ENCODE measurements at regions not wholly inside any gene's neighbourhood (a gene's known extent, or its start where the extent isn't known, plus 50 kb on each side); places are given as distances from the start of the nearest gene placed in this dataset.

DNA sequence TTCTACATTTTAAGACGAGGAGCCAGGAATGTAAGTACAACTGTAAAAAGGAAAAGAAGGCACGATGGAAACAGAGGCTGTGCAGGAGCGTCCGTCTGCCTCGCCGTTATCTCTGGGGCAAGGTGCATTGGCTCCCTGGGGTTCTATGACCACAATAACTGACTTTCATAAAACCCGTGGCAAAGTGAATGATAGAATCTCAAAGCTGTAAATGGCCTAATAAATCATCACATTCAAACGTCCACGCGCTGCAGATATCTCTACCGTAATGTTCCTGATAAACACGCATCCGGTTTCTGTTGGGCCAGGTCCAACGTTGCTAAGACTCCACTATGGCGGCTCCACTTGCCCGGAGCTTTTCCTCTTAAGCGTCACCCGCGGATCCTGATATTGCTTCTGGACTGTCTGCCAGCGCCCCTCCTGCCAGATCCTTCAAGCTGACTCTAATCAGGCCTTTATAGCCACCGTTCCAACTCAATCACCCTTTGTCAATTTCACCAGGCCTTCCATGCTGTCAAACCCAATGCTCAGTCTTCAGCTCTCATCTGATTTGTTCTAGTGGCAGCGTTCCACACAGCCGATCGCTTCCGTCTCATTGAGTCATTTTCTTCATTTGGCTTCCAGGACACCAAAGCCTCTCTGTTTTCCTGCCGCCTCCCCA is 265.6 kb upstream of the FOXK1 start:
- Histone ChIP-seq H3K27ac (no peak overlapping the region), H3K4me3 (peak overlapping the region in 2 of 4 donors; percentile 17 to 26), H3K36me3 (no peaks in the 10 kb centered on the region), H3K27me3 (no peaks in the 10 kb centered on the region), H3K9me3 (peaks cover 0 to 33% (median 1%) of the 10 kb centered on the region in 4 donors), H3K4me1 (peaks cover 0 to 7% (median 0%) of the 10 kb centered on the region in 4 donors)
- TF ChIP-seq POLR2A (IDR thresholded peaks at IDR 0.05) (no peak), EP300 (IDR thresholded peaks at IDR 0.05) (no peak)
- TF ChIP-seq, protein P1, sequence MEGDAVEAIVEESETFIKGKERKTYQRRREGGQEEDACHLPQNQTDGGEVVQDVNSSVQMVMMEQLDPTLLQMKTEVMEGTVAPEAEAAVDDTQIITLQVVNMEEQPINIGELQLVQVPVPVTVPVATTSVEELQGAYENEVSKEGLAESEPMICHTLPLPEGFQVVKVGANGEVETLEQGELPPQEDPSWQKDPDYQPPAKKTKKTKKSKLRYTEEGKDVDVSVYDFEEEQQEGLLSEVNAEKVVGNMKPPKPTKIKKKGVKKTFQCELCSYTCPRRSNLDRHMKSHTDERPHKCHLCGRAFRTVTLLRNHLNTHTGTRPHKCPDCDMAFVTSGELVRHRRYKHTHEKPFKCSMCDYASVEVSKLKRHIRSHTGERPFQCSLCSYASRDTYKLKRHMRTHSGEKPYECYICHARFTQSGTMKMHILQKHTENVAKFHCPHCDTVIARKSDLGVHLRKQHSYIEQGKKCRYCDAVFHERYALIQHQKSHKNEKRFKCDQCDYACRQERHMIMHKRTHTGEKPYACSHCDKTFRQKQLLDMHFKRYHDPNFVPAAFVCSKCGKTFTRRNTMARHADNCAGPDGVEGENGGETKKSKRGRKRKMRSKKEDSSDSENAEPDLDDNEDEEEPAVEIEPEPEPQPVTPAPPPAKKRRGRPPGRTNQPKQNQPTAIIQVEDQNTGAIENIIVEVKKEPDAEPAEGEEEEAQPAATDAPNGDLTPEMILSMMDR (IDR thresholded peaks at IDR 0.05) = no peak
- DNase-seq (ENCODE audit: low spot score in 2 of 2) = no peak
- WGBS, 2 donors = 42 to 46% methylated on average over 26 of the region's 26 CpGs

- Histone ChIP-seq H3K36me3 (no peaks in the 10 kb centered on the region), H3K9me3 (peaks cover 0 to 32% (median 4%) of the 10 kb centered on the region in 4 donors), H3K27me3 (no peaks in the 10 kb centered on the region), H3K4me3 (no peak overlapping the region), H3K4me1 (no peaks in the 10 kb centered on the region), H3K27ac (no peak overlapping the region)
- TF ChIP-seq POLR2A (IDR thresholded peaks at IDR 0.05) (no peak), EP300 (IDR thresholded peaks at IDR 0.05) (no peak)
- TF ChIP-seq, protein P1 (IDR thresholded peaks at IDR 0.05) = no peak
- no peak for DNase-seq (ENCODE audit: low spot score in 2 of 2)
- 67 to 70% methylated on average over 7 of the region's 7 CpGs for WGBS, 2 donors
These were observed 253.6 kb upstream of the FOXK1 start for GRCh38 chr7:4428526-4428925.

DNA sequence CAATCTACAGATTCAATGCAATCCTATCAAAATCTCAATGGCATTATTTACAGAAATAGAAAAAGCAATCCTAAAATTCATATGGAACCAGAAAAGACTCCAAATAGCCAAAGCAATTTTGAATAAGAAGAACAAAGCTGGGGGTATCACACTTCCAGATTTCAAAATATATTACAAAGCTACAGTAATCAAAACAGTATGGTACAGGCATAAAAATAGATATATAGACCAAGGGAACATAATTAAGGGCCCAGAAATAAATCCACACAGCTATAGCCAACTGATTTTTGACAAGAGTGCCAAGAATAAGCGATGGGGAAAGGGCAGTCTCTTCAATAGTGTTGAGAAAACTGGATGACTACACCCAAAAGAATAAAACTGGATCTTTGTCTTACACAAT is 251.9 kb upstream of the FOXK1 start:
- Histone ChIP-seq H3K4me1 (no peaks in the 10 kb centered on the region), H3K4me3 (no peak overlapping the region), H3K9me3 (peaks cover 0 to 29% (median 4%) of the 10 kb centered on the region in 4 donors), H3K27ac (no peak overlapping the region), H3K27me3 (no peaks in the 10 kb centered on the region), H3K36me3 (no peaks in the 10 kb centered on the region)
- TF ChIP-seq, protein P1 (IDR thresholded peaks at IDR 0.05) = no peak
- TF ChIP-seq POLR2A (IDR thresholded peaks at IDR 0.05) = no peak
- TF ChIP-seq EP300 (IDR thresholded peaks at IDR 0.05) = no peak
- WGBS, 2 donors = 40 to 46% methylated on average over 1 of the region's 1 CpG
- no peak for DNase-seq (ENCODE audit: low spot score in 2 of 2)

DNA sequence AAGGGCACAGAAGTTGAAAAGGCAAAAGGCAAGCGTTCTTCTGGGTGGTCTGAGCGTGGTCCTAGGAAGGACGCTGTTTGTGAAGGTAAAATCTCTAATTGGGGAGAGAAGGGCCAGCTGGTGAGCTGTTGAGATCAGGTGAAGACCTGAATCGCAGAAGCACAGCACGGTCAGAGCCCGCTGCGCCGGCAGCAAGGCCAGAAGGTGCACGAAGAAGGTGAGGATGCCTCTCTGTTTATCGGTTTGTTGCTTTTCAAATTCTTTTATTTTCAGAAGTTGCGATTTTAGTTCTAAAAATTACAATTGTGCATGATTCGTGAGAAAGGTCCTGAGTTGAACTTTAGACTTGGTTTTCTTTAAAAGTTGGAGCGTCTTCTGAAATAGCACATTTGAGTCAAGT is 247.8 kb upstream of the FOXK1 start:
- H3K36me3 ChIP-seq = no peaks in the 10 kb centered on the region
- no peak overlapping the region for H3K4me3 ChIP-seq
- H3K27ac ChIP-seq = no peak overlapping the region
- no peak for DNase-seq (ENCODE audit: low spot score in 2 of 2)
- no peak for TF ChIP-seq POLR2A (IDR thresholded peaks at IDR 0.05)
- TF ChIP-seq, protein P1 (IDR thresholded peaks at IDR 0.05) = no peak
- TF ChIP-seq EP300 (IDR thresholded peaks at IDR 0.05) = no peak
- H3K9me3 ChIP-seq = peaks cover 0 to 15% (median 4%) of the 10 kb centered on the region in 4 donors
- 54 to 67% methylated on average over 13 of the region's 13 CpGs for WGBS, 2 donors
- H3K27me3 ChIP-seq = no peaks in the 10 kb centered on the region
- no peaks in the 10 kb centered on the region for H3K4me1 ChIP-seq

- Histone ChIP-seq H3K27me3 (no peaks in the 10 kb centered on the region), H3K4me3 (no peak overlapping the region), H3K27ac (no peak overlapping the region), H3K4me1 (no peaks in the 10 kb centered on the region), H3K36me3 (no peaks in the 10 kb centered on the region), H3K9me3 (no peaks in the 10 kb centered on the region)
- no peak for DNase-seq (ENCODE audit: low spot score in 2 of 2)
- WGBS, 2 donors = 79 to 82% methylated on average over 5 of the region's 5 CpGs
- TF ChIP-seq, protein P1 (IDR thresholded peaks at IDR 0.05) = no peak
- TF ChIP-seq POLR2A (IDR thresholded peaks at IDR 0.05) = no peak
- TF ChIP-seq EP300 (IDR thresholded peaks at IDR 0.05) = no peak
These were observed 245.7 kb upstream of the FOXK1 start for GRCh38 chr7:4436361-4436895.

All from tibial nerve (tissue), 4 donors.